HL-60 (cell line): ENCODE measurements at regions not wholly inside any gene's neighbourhood (a gene's known extent, or its start where the extent isn't known, plus 50 kb on each side); places are given as distances from the start of the nearest gene placed in this dataset.

ENCODE experiments used
- CTCF ChIP-seq: IDR thresholded peaks from one replicate; pipeline ENCODE4 v1.5.1; 2011; ENCODE audit warnings: low read length, control low read depth, inconsistent platforms; ENCODE audit not compliant: insufficient read depth
- POLR2AphosphoS5 ChIP-seq: IDR thresholded peaks from 2 replicates; pipeline ENCODE4 v1.6.1; 2012; ENCODE audit warnings: low read depth

GRCh38 chr6:11636121-11636520 lies 98.6 kb downstream of the TMEM170B start:
- TF ChIP-seq CTCF (no peak), POLR2AphosphoS5 (no peak)
